ENCODE measurements at regions not wholly inside any gene's neighbourhood (a gene's known extent, or its start where the extent isn't known, plus 50 kb on each side); places are given as distances from the start of the nearest gene placed in this dataset.

DNA sequence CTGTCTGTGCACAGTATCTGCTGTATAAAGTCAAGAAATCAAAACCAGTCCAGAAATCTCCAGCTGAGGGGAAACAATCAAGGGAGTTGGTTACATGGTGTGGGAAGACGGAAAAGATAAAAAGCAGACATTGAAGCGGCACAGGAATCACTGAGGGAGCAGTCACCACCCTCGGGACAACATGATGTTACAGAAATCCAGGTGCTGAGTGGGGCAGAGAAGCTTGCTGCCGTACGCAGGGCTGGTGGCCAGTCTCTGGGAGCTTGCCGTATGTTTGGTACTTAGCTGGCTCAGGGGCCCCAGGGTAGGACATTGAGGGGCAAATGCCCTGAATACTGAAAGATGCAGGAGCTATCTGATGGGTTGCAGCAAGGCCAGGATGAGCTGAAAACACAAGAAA is 237.9 kb downstream of the EDEM1 start:
- in situ Hi-C loops (cut with MboI; ENCODE audit: low sequenced_read_pairs), result no loop called here

DNA sequence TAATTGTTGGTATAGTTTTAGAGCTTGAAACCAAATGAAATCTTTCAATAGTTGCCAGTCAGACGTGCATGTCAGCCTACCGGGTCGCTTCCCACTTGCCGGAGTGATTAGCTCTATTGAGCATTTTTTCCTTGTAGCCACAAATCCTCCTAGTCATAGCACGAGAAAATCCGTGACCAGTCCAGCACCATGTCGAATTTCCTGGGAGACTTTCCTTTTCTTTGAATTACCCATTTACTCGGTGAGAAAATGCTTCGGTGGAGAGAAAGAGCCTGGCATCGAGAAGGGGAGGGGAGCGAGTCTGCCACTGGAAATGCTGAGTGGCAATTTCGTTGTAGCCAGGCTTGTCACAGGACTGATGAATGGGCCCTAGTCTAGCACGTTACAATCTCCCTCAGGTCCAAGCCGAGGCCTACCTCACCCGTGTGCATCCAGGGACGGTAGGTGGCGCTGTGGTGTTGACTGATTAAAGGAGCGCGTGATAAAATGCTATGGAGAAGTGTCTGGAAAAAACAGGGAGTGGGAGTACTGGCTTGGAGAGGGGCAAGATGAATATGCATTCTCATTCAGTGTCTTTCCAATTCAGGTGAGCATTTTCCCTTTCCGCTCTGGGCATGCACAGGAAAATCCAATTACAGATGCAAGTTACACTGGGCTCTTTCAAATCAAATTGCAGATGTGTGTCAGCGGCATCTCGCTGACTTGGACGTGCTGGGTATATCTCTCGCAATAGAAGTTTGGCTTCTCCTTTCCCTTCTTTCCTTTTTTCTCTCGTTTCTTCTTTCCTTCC is 238.8 kb downstream of the EDEM1 start:
- in situ Hi-C loops (cut with MboI; ENCODE audit: low sequenced_read_pairs), result no loop called here

DNA sequence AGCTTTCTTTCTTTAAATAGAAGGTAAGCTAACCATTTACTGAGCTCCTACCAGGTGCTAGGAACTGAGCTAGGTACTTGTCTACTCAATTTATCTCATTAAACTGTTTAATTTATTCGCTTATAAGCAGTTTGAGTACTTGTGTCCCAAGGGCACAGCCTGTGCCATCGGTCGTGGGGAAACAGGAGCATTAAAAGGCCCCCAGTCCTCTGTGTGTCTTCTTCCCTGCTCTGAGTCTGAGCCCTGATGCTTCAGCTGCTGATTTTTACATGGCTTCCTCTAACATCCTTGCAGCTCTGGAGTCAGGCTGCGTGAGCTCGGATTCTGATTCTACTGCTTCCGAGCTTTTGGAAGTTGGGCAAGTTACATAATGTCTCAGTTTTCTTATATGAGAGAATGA is 239.5 kb downstream of the EDEM1 start:
- in situ Hi-C loops (cut with MboI; ENCODE audit: low sequenced_read_pairs), result no loop called here

DNA sequence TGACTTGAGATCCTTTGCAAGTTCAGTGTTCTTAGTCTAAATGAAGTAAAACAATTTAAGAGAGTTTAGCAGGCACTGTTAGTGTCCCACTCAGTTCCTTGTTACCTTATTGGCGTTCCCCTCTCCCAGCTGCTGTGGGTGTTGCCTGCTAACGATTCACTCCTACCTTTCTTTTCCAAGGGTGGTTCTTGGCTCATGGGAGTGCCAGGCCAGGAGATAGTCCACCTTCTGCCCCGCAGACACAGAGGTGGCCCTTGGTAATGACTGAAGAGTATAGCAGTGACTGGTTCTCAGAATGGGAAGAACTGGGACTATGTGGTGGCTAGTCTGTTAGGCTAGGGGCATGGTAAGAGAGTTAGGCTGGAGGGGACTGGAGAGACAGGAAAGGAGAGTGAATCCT is 240.4 kb downstream of the EDEM1 start:
- in situ Hi-C loops (cut with MboI; ENCODE audit: low sequenced_read_pairs), result no loop called here

DNA sequence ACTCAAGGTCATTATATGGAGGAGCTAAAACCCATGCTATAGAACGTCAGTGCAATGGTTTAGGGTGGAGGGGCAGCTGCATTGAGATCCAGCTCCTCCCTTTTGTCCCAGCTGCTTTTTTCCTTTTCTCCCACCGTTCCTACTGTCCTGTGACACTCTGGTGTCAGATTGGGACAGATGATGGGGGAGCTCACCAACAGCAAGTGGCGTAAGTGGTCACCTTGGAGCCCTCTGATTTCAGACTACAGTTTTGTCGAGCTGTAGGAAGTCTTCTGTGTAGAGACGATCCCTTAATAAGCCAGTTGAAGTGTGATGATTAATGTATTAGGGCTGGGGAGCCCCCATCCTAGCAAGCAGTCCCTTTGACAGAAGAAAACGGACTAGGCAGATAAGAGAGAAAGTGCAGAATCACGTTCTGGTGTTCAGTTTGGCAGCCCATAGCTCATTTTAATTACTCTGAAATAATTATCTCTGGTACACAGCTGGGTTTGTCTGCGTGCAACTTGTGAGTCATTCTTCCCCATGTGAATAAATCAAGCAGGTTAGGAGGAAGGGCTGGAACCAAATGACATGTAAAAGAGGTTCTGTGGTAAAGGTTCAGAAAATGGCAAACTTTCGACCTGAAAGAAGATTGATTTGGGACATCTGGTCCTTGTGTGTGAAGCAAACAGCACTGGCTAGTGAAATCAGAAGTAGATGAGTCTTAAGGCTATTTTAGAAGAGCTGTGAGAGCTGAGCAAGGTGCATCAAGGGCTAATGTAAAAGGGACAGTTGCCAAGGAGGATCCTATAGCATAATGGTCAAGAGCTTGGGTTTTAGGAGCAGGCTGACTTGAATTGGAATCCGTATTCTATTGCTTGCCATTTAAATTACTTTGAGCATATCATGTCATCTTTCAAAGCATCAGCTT is 241.4 kb downstream of the EDEM1 start:
- in situ Hi-C loops (cut with MboI; ENCODE audit: low sequenced_read_pairs), result no loop called here

DNA sequence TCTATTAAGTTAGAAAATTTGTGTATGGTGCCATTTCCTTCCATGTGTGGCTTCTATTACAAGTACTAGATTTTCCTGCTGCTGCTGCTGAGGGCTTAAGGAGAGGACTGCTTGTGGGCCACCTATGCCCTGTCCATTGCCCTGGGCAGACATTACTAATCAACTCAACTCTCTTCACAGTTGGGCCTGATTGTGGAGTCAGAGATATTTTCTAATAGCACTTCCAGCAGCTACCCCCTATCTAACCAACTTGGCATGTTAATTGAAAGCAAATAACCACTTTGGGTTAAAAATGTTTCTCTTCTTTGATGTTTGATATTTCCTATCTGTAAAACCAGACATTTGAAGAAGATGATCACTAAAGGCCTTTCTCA is 242.0 kb downstream of the EDEM1 start:
- in situ Hi-C loops (cut with MboI; ENCODE audit: low sequenced_read_pairs), result no loop called here

DNA sequence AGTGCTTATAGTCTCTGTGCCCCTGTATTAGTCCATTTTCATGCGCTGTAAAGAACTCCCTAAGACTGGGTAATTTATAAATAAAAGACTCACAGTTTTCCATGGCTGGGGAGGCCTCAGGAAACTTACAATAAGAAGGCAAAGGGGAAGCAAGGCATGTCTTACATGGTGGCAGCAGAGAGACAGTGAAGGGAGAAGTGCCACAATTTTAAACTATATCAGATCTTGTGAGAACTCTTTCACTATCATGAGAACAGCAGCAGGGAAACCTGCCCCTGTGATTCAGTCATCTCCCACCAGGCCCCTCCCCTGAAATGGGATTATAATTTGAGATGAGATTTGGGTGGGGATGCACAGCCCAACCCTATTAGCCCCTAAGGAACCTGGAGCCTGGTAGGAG is 243.2 kb downstream of the EDEM1 start:
- in situ Hi-C loops (cut with MboI; ENCODE audit: low sequenced_read_pairs), result no loop called here

DNA sequence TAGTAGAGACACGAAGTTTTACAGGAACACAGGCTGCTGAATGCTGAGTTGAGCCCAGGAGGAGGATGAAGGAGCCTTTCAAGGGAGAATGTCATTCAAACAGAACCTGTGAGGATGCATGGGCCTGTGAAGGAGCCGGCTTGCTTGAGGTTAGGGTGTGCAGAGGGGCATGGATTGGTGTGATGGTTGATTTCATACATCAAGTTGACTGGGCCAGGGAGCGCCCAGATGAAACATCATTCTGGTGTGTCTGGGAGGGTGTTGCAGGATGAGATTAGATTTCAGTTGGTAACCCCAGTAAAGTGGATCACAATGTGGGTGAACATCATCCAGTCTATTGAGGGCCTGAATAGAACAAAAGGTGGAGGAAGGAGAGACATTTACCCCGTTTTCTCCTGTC is 243.6 kb downstream of the EDEM1 start:
- in situ Hi-C loops (cut with MboI; ENCODE audit: low sequenced_read_pairs), result no loop called here

DNA sequence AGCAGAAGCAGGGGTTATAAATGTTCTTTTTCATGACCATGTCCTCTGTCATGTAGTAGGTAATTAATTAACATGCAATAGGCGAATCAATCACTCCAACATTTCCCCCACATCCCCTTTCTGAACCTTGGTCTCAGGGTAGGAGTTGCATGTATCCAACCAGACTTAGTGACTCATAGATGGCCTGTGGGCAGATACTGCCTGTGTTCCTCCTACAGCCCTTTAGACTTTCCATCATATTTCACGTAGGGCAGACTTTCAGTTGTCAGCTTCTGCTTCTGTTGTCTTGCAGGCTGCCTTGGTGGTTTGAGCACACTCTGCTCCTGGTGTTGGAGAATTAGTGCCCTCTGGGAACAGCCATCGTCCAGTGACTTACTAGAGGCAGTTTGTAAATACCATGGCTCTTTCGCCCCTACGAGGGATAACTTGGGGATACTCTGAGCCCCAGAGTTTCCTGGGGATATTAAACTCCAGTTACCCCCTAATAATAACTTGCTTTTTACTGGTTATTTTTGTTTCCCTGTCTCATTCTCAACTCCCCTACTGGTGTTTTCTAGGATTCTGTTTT is 244.4 kb downstream of the EDEM1 start:
- in situ Hi-C loops (cut with MboI; ENCODE audit: low sequenced_read_pairs), result no loop called here

DNA sequence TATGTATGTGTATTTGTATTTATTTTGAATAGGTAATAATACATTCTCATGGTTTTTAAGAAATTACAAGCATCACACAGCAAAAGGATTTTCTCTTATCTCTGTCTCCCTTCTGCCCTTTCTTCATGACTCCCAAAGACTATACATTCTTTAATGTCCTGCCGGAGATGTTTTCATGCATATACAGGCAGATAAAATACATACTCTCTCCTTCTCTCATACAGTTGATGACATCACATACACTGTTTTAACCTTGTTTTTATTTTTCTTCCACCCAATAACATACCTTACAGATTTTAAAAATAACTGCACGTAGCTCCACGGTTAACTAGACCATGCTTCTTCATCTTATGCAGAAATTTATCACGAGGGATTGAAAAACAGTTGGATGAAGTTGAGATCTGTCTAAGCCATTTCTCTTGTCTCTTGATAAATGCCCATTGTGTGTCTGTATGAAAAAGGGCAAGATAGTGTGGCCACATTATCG is 249.8 kb downstream of the EDEM1 start:
- in situ Hi-C loops (cut with MboI; ENCODE audit: low sequenced_read_pairs), result no loop called here

DNA sequence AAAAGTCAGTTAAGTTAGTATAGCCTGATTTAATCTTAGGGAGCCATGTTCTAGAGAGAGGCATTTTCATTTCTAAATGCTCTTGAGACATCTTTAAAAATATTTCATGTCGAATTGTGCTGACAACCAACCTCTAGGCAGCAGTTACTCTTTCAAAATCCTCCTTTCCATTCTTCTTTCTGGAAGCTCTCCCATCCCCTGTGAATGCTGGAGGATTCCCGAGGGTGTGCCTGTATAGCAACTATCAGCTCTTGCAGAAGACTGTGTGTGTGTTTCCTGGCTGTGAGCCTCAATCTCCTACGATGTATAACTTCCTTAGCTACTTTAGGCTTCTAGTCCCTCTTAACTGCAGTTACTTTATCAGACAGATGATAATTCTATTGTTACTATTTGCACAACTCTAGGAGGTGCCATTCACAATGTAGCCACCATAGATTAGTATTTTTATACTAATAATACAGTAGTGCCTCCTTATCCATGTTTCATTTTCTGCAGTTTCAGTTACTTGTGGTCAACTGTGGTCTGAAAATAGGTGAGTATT is 250.3 kb downstream of the EDEM1 start:
- in situ Hi-C loops (cut with MboI; ENCODE audit: low sequenced_read_pairs), result no loop called here

DNA sequence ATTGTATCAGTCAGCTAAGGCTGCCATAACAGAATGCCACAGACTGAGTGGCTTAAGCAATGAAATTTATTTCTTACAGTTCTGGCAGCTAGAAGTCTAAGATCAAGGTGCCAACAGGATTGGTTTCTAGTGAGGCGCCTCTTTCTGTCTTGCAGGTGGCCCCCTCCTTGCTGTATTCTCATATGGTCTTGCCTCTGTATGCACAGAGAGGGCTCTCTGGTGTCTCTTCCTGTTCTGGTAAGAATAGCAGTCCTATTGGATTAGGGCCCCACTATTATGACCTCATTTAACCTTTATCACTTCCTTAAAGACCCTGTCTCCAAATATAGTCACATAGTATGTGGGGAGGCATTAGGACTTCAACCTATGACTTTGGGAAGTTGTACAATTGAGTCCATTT is 253.9 kb downstream of the EDEM1 start:
- in situ Hi-C loops (cut with MboI; ENCODE audit: low sequenced_read_pairs), result no loop called here

DNA sequence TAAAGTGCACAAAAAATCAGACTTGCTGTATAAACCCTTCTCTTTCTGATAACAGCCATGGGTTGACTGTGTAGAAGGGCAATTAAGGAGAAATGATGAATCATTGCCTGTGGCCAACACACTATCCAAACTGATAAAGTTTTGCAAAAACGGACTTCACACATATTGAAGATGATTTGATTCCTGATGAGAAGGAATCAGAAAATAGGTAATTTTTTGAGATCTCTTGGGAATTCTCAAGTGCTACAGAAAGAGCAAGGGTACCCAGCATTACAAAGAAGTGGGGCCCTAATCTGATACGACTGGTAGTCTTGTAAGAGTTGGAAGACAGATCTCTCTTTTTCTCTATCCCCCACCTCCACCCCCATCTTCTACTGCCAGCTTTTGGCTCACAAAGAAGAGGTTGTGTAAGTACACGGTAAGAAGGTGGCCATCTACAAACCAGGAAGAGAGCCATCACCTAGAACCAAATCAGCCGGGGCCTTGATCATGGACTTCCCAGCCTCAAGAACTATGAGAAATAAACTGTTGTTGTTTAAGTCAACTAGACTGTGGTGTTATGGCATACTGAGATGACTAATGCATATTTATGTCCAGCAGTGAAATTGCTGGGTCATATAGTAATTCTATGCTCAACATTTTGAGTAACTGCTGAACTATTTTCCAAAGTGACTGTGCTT is 254.7 kb downstream of the EDEM1 start:
- in situ Hi-C loops (cut with MboI; ENCODE audit: low sequenced_read_pairs), result no loop called here

DNA sequence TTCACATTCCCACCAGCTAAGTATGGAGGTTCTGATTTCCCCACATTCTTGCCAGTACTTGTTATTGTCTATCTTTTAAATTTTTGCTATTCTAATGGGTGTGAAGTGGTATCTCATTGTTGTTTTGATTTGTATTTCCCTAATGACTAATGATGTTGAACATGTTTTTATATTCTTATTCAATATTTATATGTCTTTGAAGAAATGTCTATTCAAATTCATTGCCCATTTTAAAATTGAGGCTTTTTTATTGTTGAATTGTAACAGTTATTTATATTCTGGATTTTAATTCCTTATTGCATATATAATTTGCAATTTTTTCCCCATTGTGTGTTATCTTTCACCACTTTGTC is 255.3 kb downstream of the EDEM1 start:
- in situ Hi-C loops (cut with MboI; ENCODE audit: low sequenced_read_pairs), result no loop called here

DNA sequence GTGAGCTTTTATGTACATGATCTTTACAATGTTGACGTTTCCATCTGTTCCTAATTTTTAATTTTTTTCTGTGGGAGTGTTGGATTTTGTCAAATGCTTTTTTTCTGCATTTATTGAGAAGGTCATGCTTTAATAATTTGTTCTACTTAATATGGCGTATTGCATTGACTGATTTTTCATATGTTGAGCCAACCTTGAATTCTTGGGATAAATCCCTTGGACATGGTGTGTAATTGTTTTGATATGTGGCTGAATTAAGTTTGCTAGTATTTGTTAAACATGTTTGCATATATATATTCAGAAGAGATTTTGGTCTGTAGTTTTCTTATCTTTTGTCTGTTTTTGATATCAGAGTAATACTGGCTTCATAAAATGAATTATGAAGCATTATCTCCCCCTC is 256.7 kb downstream of the EDEM1 start:
- in situ Hi-C loops (cut with MboI; ENCODE audit: low sequenced_read_pairs), result no loop called here

DNA sequence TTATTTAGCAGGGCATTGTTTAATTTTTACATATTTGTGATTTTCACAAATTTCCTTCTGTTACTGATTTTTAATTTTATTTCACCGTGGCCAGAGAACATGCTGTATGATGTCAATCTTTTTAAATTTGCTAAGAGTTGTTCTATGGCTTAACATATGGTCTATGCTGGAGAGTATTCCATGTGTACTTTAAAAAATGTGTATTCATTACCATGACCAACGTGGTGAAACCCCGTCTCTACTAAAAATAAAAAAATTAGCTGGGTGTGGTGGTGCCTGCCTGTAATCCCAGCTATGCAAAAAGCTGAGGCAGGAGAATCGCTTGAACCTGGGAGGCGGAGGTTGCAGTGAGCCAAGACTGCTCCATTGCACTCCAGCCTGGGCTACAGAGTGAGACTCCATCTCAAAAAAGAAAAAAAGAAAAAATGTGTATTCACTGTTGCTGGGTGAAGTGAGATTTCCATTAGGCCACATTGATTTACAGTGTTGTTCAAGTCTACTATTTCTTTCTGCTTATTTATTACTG is 258.2 kb downstream of the EDEM1 start:
- in situ Hi-C loops (cut with MboI; ENCODE audit: low sequenced_read_pairs), result no loop called here

DNA sequence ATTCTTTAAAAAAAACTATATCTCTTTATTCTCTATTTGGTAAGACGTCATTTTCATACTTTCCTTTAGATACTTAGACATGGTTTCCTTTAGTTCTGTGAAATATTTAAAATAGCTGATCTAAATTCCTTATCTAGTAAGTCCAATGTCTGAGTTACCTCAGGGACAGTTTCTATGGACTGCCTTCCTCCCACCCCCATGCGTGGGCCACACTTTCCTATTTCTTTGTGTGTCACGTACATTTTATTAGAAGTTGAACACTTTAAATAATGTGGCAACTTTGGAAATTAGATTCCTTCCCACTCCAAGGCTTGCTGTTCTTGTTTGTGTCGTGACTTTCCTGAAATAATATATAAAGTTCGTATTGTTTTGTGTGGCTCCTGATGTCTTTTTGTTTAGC is 260.7 kb downstream of the EDEM1 start:
- in situ Hi-C loops (cut with MboI; ENCODE audit: low sequenced_read_pairs), result no loop called here

DNA sequence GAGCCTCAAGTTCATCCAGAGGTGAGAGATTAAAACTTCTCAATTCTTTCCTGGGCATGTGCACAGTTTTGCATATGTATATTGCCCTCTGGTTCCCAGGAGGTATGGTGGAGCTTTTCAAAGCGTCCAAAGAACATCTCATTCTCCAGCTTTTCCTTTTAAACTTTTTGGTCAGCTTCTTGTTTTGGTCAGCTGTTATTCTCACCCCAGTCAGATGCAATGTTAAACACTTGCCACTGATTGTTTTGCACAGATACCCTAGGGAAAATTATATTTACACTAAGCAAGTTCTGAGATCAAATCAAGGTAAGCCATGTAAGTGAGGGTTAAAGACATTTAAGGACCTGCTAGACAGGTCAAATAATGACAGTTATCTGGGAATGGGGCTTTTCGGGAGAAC is 261.3 kb downstream of the EDEM1 start:
- in situ Hi-C loops (cut with MboI; ENCODE audit: low sequenced_read_pairs), result no loop called here

DNA sequence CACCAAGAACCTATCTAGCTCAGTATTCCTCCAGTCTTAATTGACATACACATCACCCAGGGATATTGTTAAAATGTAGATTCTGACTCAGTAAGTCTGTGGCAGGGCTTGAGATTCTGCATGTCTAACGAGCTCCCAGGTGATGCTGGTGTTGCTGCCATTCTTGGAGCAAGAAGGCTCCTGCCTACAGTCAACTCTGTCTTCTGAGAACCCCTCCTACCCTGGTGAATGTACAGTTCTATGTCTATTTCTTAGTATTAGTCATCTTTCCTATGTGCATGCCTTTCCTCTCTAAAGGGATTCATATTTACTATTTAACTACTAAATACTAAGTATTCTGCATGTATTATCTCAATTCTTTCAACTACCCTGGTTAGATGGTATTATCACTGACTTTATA is 268.7 kb downstream of the EDEM1 start:
- in situ Hi-C loops (cut with MboI; ENCODE audit: low sequenced_read_pairs), result no loop called here

DNA sequence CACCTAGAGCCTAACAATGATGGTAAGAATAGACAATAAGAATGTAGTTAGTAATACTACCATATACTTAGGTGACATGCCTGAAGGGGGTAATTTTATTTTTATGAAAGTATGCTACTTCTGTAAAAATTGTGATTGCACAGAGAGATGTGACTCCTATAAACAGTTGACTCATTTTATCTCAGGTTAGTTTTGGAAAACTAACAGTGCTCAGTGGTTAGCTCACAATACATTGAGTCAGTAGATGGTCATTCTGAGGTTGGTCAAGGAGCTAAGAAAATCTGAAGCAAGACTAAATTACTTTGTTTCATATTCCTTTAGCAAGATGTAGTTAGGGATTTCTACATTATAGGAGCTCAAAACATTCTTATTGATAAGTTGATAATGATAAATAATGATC is 271.0 kb downstream of the EDEM1 start:
- in situ Hi-C loops (cut with MboI; ENCODE audit: low sequenced_read_pairs), result no loop called here

DNA sequence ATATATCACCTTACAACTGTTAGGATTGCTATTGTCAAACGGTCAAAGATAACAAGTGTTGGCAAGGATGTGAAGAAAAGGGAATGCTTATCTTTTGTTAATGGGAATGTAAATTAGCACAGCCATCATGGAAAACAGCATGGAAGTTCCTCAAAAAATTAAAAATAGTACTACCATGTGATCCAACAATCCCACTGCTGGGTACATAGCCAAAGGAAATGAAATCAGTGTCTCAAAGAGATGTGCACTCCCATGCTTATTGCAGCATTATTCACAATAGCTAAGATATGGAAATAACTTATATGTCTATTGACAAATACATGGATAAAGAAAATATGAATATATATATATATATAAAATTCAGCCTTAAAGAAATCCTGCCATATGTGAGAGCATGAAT is 274.6 kb downstream of the EDEM1 start:
- in situ Hi-C loops (cut with MboI; ENCODE audit: low sequenced_read_pairs), result no loop called here
